ENCODE measurements at regions not wholly inside any gene's neighbourhood (a gene's known extent, or its start where the extent isn't known, plus 50 kb on each side); places are given as distances from the start of the nearest gene placed in this dataset.

DNA sequence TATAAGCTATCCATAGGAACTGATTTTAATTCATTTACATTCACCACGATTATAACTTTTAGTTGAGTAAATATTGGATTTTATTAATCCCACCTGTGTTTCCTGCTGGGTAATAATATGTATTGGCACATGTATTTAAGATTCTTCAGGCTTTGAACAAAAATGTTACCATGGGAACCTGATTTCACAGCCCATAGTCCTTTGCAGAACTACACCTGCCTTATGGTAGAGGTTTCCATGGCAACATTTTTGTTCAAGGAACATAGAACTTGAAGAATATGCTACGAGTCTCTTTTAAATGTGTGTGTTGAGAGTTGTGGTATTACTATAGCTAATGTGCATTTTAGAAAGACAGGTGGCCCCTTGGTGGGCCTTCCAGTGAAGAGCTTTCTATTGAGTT is 317.4 kb downstream of the SAMD5 start:
- DNase-seq, result no peak

DNA sequence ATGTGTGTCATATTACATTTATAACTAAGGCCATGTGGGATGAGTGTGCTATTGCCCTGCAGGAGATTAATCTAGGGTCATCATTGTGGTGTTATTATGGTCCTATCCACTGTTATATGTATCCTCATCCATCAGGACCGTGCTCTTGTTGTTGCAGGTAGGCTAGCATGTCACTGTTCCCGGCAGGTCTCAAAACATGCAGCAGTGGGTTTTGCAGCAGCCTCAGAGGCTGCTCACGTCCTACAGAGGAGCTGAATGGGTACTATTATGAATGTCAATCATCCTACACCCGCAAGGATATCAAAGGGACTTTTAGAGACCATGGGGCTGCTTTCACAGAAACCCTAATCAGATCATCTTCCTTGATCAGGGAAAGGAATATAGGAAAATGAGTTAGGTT is 318.2 kb downstream of the SAMD5 start:
- DNase-seq, result no peak

DNA sequence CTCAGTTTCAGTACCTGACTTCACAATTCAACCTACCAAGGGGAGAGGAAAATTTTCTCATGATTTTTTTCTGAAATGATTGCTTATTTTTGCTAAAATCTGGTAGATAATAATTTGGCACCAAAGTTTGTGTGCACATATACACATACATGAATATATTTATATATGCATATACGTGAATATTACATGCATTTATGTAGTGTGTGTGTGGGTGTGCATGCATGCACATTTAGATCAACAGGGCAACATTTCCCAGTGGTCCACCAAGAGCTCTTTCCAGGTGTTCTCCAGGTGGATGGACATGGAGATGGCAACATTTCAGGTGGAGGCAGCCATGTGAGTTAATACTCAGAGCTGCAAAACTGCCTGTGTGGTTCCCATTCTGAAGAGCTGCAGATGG is 320.9 kb downstream of the SAMD5 start:
- DNase-seq, result no peak

DNA sequence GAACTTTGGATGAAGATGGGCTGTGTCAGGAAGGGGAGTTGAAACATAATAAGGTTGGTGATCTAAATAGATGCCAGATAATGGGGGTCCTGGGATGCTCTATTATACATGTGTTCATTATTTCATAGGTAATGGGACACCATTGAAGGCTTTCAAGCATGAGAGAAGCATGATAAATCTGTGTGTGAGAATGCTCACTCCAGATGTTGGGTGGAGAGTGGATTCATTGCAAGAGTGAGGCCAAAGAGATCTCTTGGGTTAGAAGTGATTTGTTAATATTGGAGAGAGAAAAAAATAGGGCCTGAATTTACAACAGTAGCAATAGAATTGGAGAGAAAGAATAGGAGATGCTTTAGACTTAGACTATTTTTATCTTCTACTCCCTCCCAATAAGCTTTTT is 321.3 kb downstream of the SAMD5 start:
- DNase-seq, result no peak

DNA sequence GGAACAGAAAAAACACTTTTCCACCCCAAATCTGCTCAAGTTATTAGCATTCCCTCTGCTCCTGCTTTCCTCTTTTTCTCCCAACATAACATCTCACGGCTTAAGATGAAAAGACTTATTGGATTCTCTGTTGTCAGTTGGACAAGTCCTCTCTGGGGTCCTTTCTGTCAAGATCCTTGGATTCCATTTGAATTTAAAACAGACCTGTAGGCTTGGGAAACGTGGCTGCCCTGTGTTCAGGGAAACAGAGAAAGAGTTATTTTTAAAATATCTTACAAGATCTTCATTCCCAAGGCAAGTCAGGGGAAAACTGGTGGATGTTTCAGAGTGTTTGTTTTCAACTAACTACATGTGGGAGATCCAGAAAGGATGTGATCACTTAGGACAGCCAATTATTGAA is 322.9 kb downstream of the SAMD5 start:
- no peak for DNase-seq

DNA sequence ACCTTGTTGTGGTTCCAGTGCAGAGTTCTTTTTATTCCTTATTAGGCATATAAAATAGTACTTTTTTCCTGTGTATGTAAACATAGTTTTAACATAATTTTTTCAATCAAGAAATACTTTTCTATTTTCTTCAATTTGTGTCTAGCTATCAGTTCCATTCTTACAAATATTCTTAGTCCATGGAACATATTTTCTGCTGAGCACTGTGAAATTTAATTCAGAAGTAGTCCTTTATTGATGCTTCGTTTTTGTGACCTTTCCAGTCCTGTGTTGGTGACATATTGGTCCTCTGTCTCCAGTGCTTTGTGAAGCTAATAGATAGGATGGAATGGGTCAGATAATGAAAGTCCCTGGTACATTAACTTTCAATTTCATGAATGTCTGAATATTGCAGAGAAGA is 325.1 kb downstream of the SAMD5 start:
- DNase-seq, result no peak

DNA sequence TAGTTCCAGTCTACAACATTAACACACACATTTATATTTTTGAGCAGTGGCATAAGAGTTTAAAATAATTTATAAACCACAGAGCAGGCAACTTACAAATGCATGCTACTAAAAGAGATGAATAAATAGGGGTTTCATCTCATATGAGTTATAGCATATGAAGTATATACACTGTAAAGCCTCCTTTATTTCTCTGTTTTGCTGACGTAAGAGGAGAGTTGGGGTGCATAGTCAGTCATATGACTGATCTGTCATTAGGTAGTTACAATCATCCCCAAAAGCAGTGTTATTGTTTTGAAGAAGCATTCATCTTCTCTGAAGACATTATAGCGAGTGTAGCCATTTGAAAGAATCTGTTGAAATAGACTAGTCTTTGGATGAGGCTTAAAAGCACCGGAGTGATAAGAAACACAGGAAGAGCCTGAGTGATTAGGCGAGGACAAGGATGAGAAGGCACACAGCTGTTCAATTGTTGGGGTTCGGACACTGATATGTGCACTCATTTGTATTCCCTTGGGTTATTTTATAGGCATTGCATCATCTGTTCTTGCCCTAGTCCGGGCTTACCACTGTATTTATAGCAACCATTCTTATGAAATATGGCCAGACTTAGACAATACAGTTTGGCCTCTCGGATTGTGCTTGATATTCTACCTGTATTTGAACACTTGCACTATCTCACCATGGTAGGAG is 325.7 kb downstream of the SAMD5 start:
- DNase-seq, result no peak

DNA sequence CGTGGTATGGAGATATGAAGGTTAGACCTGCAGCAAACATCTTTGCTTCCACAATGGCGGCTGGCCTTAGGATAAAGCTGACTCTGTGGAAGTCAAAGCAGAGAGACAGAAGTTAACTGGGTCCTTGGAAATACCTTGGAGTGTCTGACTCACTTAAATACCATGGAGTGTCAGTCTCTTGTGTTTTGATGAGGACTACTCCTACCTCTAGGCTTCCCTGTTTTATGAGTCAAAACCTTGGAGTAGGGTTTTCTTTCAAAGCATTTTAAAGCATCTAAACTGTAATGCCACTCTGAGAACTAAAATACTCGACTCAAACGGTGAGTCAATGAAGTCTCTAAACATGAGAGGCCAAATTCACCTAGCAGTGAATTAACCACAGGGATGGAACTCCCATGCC is 329.1 kb downstream of the SAMD5 start:
- DNase-seq, result no peak

DNA sequence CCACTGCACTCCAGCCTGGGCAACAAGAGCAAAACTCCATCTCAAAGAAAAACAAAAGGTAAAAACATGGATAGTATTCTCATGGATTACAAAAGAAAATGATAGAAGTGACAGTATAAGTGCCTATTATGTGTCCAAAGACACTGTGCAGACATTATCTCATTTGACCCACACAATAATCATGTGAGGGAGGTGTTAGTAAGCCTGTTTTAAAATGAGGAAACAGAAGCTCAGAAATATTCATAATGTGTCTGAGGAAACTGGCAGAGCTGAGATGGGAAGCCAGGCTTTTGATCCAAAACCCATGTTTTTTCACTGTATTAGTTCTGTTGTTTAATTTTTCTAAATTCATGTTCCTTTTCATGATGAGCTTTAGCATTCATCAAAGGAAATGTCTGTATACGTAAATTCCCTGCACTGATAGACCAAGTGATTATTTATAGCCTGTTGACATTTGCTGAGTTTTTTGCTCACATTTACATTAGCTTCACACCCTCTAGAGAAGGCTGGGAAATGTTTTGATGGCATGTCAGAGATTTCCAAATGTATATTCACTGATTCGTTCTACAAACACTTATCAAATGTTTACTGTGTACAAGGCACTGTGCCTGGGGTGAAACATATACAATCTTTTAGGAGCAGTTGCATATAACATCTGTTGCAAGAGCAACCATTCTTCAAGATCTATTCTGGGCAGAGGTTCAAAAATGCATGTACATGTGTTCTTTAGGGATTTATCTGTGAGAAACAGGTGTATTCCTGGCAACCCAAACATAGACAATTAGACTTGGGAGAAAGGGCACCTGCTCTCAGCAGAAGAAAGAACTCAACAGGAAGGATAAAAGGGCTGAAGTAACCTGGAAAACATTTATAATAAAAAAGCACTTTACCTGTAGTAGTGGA is 331.5 kb downstream of the SAMD5 start:
- no peak for DNase-seq

DNA sequence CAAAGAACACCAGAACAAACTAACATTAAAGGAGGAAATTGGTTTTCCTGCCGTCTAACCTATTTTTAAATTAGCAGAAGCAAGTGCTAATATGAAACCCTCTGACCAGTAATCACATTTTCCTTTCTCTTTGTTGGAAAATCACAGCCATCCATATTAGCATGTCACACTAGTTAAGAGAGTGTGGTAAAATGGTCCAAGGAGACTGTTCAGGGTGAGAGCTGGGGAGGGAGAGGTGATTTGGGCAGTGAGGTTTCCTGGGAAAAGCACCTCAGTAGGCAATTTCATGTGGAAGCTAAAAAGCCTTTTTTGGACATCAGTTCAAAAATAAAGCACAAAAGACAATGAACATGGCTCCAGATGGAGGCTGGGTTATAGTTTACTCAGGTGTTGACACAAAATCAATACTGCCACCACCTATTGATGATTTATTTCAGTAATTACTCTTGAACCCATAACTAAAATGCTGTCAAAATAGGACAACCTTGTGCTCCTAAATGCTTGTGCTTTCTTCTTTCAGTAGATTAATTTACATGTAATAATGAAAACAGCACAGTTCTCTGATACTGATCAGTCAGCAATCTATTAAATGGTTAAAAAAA is 333.2 kb downstream of the SAMD5 start:
- no peak for DNase-seq

DNA sequence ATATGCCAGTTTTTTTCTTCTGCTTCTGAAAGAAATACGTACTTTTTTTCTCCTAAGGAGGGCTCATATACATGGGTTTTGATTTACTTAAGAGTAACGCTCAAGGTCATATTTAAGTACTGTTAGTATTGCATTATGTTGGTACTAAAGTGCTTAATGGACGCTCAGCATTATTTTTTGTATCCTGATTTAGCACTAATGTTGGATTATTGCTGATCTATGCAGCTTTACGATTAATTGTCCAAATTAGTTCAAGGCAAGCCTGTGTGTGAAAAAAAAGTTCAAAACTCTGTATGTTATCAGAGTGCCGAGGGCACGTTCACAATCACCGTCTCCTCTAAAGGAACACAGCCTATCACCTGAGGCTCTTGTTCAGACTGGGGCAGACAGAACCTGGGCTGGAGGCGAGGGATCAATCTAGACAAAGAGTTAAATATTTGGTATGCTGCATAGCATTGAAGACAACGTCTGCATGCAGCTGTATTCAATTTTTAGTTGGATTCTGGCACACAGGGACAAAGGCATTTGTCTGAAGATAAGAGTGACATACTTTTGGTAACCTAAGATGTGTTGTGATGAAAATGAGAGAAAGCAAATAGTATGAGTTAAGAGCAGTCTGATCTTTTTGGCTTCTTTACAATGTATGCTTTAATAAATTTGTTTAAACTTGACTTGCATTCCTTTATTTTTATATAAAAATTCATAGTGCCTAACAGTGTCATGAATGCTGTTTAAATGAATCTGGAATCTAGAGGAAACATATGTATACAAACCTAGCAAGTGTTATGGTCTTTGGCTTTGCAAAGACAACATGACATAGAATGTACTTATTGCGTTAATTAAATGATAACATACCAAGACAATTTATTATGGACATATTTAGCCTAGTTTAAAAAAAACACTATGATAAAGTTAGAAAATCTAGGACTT is 341.2 kb downstream of the SAMD5 start:
- DNase-seq, result no peak

DNA sequence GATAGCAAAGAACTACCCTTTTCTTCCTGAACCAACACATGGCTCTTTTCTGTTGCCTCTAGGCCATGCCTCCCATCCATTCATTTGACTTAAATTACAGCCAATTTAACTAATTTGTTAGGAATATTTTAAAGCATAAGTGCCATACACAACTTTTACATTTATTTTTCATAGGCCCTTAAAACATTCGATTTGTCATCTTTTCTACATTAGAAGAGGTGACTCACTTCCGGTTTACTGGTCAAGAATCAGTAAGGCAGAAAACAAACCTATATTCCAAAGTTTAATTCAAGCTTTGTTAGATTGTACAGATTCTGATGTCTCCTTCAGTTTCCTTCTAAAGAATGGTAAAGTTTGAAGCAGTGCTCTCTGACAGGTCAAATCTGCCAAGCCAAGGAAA is 344.3 kb downstream of the SAMD5 start:
- DNase-seq, result no peak

DNA sequence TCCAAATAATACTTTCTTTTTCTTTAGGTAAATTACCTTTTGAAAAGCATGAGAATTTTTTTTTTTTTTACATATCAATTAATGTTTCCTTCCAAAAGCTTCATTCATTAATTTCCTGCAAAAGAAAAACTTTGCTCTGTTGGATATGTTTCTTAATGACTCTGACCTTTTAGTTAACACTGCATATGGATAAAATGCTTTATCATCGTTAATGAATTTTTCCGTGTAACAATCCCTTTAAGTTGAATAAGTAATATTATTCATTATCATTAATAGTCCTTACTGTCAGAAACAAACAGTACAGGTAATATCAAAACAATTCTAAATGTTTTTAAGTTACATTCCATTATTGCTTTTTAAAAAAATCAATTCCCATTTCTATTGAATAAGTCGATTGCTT is 345.1 kb downstream of the SAMD5 start:
- no peak for DNase-seq

DNA sequence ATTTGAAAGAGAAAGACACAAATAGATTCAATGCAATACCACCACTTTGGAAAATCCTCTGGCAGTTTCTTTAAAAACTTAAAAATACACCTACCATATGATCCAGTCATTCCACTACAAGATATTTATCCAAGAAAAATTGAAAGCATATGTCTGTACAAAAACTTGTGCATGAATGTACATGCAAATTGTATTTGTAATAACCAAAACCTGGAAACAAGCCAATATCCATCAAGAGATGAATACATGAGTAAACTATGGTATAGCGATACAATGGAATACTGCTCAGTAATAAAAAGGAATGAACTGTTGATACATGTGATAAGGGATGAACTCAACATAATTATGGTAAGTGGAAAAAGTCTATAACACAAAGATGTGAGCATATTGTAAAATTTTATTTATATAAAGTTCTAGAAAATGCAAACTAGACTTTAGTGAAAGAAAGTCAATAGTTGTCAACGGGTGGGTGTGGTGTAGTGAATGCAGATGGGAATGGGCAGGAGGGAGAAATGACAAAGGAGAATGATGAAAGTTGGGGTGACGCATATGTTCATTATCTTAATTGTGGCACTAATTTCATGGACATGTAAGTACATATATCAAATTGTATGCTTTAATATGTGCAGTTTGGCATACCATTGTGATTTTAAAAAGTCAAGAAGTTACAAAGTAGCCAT is 347.5 kb downstream of the SAMD5 start:
- no peak for DNase-seq

DNA sequence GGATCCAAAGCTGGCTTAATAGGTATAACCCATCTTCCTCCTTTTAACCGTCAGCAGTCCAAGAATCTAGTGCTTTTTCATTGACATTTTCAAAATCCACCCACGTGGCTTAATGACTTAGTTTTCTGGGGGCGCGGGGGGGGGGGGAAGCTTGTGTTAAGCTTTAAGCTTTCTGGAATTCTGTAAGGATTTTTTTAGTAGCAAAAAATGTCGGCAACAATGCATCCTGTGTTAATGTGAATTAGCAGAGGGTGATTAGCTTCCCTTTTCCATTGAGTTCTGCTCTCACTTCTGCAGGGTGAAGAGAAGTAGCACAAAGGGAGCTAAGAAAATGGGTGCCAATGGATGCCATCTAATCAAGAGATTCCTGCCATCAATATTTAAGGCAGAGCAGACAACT is 348.2 kb downstream of the SAMD5 start:
- DNase-seq, result no peak

DNA sequence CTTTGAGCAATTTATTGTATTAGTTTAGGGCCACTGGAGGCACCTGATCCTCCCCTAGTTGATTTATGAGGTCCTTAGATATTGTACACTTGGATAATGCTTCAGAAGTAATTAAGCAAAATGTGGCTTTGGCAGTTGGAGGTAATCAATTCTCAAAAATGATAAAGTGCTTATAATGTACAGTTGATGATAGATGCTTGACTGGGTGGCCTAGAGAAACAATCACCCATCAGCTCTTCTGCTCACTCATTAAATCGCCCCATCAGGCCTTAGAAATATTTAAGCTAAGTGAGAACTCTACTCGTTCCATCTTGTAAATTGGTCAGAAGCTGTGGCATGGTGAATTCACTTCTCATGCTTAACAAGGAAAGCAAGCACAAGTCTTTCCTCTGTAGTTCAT is 349.9 kb downstream of the SAMD5 start:
- DNase-seq, result no peak

DNA sequence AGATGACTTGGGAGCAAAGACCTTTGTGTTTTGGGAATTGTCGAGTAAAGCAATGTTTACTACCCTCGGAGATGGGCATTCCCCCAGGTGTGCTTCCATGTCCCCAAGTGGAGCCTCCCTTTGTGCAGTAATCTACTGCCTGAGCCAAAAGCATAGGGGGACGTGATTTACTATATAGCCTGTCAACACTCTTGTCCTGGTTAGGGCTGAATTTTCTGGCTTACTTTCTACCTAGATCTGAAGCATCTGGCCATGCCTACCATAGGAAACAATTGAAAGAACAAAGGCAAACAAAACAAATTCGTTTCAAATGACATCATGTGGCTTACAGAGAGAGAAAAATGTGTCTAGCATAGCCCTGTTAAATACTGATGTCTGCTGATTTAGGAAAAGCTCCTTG is 350.6 kb downstream of the SAMD5 start:
- no peak for DNase-seq

DNA sequence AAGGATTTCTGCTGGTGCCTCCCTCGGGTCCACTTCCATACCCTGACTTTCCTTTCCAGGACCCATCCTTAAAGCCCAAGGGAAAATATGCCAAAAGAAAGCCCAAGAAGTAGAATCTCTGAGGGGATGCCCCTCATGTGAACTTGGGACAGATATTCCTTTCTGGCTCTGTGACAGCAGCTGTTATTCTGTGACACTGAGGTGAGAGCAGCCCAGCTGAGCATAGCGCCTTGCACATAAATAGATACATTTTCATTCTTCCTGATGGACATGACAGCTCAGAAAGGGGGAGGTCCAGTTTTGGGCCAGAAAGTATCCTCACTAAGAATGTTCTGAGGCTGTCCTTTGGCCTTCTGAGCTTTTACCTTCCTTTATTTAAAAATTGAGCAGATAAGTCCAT is 353.2 kb downstream of the SAMD5 start:
- DNase-seq, result no peak

DNA sequence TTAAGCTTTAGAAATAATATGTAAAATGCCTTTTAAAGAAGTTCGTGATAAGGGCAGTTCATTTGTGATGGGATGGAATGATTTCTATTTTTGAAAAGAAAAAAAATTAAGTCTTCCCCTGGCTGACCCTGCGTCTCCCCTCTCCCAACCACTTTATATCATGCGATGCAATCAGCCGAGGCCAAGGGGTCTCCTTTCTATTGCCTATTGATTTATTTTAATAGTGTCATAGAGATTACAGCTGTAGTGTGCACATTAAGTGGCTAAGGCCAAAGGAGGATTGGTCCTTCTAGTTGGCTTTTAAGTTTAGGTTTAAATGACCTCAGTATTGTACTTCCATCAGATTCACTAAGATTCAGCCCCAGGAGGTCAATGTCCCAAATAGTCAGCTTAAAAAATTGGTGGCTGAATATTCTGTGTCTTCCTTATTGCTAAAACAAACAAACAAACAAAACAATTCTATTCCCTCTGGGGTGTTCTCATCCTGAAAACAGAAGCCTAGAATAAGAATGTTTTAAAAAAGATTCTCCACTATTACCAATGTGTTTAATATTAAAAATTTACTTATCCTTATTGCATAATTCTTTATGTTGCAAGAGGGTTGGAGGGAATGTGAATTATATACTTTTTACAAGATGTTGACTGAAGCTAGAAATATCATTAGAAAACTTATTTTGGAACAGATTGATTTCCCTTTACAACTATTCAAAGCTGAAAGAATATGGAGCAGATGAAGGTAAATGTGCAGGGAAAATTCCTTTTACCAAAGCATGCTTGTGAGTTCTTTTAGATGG is 359.1 kb downstream of the SAMD5 start:
- no peak for DNase-seq

DNA sequence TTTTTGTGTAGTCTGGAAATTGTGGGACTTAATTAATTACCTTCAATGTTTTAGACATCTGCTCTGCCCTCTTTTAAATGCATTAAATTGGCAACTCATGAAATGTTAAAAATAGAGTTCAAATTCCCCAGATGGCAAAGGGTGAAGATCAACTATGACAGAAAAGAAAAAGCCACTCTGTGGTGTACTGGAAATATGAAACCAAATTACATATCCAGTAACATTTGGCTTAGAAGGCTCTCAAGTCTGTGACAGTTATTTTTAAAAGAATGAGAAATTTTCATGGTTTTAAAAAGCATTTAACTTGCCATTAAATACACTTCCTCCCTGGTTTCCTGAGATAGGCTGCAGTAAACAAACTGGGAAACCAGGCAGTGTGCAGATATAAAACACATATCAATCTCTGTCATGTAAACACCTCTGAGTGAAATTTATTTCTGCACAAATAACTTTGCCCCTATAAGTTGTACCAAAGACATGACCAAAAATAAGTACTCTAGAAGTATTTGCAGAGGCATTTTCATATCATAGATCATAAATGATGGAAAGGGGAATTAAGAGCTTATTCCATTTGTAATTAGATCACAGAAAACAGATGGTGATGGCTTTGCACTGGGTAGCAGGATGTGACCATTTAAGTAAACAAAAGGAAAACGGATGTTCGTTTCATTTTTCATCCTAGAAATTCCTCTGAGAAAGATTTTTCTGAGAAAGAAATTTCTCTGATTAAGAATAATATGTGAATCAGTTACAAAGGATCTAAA is 360.1 kb downstream of the SAMD5 start:
- no peak for DNase-seq

DNA sequence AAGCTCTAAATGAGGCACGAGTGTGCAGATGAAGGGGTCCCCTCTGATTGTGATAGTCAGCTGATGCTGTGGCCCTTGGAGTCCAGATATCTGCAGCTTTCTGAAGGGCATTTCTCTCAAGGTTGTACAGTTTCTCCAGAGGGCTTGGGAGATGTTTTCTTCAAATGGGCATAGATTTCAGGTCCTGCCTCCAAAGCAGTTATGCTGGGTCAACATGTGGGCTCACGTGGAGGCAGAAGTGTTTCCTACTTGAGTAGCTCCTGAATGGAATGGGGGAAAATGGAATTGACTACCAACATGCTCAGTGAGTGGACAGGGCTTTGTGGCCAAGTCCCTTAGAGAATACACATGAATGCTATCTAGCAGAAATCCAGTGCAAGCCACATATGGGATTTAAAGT is 360.7 kb downstream of the SAMD5 start:
- no peak for DNase-seq
